ENCODE measurements at regions not wholly inside any gene's neighbourhood (a gene's known extent, or its start where the extent isn't known, plus 50 kb on each side); places are given as distances from the start of the nearest gene placed in this dataset.

DNA sequence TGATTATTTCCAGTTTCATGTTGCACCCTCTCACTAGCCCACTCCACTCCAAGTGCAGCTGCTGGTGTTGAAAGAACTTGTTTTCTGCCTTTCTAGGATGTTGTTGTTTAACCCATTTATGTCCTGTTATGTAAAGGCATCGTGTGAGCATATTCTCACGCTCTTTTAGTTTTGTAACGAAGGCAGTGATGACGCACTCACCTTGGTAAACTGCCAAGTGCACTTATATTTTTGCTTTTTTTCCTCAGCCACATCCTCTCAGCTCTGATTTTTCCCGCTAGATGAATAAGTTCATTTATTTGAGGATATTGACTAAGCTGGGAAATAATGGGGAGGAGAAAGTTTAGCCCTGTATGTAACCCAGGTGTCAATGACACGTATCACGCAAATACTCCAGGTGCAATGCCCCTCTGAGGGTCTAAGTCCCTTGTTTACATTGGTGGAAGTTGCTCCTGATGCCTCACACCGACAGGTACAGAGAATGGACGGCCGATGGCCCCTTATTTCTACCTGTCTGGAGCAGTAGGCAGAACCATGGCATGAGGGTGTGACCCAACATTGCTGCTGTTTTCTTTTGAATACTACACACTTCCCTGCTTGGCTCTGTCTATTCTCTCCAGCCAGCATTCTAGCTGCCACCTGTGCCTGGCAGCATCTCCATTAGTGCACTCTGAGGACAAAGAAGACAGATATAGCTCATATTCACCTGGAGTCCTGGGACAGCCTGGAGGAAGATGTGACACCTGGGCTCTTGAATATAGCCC lies 132.7 kb upstream of the SLC24A3 start:
- no peak for DNase-seq

DNA sequence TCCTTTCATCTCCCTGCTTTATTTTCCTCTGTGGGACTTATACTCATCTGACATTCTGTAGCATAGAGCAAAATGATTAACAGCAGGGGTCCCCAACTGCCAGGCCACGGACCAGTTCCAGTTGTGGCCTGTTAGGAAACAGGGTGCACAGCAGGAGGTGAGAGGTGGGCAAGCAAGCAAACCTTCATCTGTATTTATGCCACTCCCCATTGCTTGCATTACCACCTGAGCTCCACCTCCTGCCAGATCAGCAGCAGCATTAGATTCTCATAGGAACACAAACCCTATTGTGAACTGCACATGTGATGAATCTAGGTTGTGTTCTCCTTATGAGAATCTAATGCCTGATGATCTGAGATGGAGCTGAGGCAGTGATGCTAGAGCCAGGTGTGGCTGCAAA lies 130.5 kb upstream of the SLC24A3 start:
- DNase-seq, result no peak

DNA sequence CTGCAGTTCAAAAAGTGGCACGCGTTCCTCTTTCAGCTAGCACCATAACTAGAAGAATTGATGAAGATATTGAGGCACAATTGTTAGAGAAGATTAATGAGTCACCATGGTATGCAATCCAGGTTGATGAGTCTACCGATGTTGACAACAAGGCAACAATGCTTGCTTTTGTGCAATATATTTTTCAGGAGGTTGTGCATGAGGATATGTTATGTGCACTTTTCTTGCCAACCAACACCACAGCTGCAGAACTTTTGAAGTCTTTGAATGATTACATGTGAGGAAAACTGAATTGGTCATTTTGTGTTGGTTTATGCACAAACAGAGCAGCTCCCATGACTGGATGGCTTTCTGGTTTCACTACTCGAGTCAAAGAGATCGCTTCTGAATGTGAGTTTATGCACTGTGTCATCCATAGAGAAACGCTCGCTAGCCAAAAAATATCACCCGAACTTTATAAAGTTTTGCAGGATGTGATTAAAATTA lies 129.3 kb upstream of the SLC24A3 start:
- no peak for DNase-seq

DNA sequence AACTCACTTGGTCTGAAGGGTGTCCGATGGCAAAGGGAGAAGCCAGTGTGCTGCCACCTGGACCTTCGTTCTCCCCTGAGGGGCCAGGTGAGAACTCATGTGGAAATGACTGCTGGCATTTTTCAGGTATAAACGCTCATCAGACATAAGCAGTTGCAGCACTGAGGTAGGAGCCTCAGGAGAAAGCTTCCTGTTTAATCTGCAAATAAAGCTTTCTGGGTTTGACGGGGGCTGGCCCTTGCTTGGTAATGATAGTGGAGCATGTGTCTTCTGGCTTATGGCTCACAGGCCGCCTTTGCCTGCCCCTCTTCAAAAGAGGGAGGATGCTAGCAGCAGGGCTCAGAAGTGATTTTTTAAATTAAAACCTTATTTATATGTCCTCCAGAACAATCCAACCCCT lies 122.1 kb upstream of the SLC24A3 start:
- DNase-seq, result no peak

DNA sequence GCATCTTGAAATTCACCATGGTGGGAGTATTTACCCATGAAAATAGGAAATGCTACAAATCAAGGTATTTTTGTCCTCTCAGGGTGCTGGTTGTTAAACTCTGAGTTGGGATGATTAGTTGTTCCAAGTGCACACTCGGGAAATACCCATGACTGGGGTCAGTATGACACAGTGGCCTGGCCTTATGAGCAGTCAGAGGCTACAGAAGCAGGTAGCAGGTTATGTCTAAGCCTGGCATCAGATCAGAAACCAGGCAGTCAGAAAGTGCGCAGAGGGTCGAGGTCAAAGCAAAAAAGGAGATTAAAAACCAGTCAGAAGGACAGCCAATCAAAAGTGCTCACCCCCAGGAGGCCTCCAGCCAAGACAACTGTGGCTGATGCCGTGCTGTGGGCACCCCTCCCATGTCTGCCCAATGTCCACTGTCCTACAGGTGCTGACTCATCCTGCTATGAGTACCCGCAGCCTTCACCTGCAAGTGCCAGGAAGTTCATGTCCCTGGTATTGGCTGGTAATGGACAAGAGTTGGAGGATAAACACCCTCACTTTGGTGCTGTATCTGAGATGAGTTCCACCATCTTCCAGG lies 117.4 kb upstream of the SLC24A3 start:
- DNase-seq, result no peak

DNA sequence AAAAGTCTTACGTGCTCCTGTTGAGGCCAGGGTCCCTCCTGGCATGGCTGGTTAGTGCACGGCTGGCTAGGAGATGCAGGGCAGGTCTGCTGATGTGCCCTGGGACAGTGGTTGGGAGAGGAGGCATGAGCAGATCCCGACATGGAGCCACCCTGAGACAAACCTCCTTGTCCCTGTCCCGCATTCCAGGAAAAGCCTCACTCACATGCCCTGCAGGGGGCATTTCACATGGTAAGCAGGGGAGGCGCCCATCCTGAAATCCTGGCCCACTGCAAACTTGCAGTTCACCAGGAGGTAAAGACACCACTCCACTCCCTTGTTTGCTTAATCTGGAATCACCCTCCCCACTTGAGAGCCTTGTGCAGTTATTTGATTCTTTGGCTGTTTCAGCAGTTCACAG lies 116.7 kb upstream of the SLC24A3 start:
- DNase-seq, result no peak

DNA sequence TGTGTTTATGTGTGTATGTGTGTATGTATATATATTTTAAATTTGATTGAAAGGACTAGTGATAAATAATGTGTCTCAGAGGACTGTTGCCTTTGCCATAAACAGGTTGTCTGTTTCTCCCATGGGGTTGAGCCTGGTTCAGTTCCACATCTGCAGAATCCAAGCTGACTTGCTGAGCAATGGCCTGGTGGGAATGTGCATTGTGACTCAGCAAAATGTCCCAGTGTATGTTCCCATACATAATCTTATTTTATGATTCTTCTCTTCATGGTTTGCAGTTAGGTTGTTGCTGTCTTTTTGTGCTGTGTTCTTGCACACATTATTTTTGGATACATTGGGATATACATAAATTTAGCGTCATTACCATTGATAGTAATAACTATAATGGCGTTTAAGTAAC lies 115.6 kb upstream of the SLC24A3 start:
- DNase-seq, result no peak

DNA sequence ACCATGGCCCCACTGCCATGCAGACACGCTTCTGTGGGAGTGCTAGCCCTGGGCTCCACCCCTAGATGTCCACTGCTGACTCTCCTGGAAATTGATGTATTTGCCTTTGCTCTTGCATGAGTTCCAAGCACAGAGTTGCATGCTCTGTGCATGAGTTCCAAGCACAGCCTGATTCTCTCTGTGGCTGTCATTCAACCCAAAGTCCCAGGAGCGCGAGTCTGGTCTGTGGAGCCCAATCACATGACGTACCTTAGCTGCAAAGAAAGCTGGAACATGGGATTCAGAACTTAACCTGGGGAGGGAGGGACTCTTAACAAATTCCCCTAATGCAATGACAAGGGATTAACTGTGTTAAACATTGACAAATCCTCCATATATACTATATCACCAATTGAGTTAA lies 114.3 kb upstream of the SLC24A3 start:
- DNase-seq, result no peak

DNA sequence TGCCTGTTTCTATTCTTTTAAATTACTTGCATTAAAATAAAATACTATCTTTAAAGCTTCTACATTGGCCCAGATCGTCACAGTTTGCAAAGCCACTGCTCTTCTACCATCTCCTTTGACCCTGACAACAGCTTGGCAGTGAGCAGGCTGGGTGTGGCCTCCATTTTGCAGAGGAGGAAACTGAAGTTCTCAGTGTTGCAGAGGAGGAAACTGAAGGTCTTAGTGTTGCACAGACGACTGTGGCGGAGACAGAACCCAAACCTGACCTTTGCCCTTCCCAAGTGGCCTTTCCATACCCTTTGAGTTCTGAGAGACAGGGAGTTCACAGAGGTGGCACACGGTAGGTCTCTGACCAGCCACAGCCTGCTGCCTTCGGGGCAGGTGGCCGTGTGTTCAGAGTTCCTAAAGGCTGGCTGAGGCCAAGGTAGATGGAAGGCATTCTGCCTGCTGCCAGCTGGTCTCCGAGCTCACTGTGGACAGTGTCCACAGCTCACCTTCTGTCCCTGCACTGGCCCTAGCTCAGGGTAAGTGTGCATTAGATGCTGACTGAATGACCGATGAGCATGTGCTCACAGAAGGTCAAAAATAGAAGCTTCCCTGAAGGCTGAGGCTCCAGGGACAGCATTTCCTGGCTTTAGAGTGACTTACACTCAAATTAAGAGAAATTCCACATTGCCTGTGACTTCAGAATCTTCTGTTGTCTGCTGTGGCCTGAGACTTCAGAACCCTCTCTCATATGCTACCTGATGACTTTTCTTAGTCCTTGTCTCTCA lies 113.5 kb upstream of the SLC24A3 start:
- DNase-seq, result no peak

DNA sequence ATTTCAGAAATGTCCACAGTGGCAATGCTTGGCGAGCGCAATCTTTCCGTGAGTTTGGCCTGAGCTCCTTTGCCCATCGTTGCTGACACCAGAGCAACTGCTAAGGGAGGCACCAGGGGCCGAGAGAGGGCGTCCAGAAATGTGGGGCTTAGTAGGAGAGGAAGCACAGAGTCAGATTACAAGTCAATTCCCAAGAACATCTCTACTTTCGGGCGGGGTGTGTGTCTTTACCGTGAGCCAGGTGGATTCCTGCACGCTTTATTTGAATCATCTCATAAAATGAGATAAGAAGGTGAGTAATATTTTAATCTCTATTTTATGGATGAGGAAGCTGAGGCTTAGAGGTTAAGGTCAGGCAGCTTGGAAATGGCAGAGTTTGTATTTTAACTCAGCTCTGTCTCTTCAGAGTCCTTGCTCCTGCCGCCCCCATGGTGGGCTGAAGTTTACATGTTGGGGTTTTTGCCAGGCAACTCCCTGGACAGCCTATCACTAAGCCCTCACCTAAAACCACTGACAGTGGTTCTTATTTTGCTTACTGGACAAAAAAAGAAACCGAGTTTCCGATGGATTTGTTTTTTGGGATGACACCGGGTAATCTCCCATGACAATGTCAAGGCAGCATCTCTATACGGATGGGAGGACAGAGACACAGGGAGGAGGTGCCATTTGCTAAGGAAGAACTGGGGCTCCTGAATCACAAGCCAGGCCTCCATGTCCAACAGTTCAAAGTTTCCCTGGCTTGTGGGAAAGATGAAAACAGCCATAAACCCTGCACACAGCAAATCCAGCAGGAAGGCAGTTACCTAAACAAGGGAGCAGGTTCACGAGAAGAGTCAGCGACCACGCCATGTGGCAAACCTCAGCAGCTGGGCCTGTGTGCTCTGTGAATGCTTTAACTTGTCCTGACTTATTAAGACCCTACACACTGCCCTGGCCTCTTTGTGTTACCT lies 112.6 kb upstream of the SLC24A3 start:
- no peak for DNase-seq

DNA sequence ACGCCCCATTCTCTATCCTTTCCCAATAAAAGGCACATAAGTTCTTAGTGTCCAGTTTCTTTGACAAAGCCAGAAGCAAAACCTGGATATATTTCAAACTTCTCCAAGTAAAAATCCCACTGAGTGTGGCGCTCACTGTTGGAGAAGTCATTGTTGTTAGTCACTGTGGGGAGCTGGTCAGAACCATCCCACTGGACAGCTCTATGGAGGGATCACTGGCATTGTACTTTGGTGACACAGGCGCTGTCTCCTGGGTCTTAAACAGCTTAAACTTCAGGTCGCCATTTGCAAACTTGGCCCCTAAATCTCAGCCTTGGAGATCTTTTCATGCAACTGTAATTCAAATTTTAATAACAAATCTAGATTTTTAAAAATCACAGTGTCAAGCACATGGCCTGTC lies 111.5 kb upstream of the SLC24A3 start:
- DNase-seq, result no peak

DNA sequence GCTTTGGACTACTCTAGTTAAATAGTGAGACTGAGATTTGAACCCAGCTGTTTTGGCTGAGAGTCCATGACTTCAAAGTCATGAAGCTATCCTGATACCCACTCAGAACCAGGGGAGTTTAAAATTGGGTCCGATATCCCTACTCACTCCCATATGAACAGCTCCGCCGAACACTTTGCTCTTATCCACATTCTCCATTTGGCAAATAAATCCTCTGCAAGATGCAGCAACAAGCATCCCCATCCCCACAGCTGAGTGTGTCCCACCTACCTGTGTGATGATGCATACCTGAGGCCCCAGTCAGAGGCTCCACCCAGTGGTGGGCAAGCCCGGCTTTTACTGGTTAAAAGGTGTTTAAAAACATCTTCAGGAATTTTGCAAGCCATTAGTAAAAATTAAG lies 108.3 kb upstream of the SLC24A3 start:
- no peak for DNase-seq

DNA sequence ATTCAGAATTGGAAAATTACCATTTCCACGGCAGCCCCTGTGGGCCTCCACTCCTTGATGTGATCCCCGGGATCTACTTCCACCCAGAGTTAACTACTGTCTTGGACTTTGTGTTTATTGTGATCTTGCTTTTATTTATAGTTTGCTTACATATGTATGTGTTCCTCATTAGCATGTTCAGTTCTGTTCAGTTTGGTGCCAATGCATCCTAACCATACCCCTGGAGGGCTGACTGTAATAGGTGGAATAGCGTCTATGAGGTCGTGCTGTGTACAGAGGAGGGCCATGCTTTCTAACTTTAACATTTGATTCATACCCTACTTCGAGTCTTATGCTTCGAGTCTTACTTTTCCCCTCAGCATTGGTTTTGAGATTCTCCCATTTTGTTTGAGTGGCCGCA lies 104.3 kb upstream of the SLC24A3 start:
- no peak for DNase-seq

DNA sequence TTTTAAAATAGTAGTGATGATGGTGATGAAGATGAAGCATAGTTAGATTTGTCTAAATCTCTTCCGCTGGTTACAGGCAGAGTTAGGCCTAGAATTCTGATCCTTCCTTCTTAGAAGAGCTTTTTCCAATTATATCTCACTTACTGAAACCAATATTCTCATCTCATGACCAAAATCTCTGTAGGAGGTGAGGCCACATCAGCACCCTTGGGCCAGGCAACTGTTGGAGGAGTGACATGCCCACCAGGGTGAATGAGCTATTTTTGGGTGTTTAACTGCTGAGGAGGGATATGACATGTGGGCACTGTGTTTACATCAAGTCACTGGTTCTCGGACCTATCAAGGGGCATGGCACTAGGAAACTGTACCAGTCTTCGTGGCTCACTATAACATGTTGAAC lies 102.2 kb upstream of the SLC24A3 start:
- DNase-seq, result no peak

DNA sequence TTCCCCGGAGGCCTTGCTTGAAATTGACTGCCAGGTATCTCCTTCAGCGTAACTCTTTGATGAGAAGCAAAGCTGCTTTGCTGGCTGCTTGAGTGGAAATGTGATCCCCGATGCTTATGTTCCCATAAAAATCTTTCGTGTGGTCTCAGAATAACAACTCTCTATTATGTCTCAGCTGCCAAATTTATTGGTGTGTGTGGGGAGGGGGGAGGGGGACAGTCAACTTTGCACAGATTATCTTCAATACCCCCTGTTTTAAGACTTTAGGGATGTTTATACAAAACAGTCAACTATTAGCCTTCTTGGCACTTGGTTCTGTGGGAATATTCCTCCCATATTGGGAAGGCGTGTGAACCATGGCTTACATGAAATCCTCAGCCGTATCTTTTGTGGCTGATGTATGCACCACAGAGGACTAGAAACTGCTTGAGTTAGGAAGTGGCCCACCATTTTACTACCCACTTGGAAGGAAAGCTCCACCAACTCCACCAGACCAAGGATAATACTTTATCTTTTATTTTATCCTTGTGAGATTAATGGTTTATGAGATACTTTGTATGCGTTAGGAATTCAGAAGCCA lies 101.5 kb upstream of the SLC24A3 start:
- no peak for DNase-seq

DNA sequence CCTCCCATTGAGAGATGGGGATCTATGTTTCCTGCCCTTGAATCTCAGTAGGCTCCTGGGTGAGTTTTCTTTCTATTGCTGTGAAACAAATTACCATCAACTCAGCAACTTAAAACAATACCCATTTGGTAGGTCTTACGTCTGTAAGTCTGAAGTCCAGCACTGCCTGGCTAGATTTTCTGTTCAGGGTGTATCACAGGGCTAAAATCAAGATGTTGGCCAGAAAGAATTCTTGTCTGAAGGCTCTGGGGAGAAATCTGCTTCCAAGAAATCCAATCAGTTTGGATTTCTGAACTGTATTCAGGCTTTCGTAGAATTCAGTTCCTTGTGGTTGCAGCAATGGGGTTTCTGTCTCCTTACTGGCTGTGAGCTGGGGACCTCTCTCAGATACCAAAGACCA lies 99.6 kb upstream of the SLC24A3 start:
- DNase-seq, result no peak

DNA sequence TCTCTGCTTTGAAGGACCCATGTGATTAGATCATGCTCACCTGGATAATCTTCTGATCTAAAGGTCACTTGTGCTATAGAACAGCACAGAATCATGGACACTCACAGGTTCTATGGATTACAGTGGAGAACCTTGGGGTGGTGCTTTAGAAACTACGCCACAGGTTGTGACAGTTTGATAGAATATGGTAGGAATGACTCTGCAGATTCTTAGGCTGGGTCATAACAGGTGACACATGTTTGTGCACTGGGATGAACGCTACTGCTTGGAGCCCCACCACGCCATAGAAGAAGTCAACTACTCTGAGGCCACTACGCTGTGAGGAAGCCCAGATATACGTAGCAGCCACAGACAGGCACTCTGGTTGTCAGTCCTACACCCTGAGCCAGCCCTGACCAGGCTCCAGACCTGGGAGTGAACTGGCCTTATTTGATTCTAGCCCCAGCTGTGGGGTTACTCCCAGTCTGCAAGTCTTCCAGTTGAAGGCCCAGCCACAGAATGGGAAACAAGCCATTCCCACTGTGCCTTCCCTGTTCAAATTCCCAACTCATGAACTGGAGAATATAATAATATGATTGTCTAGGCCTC lies 99.0 kb upstream of the SLC24A3 start:
- DNase-seq, result no peak

DNA sequence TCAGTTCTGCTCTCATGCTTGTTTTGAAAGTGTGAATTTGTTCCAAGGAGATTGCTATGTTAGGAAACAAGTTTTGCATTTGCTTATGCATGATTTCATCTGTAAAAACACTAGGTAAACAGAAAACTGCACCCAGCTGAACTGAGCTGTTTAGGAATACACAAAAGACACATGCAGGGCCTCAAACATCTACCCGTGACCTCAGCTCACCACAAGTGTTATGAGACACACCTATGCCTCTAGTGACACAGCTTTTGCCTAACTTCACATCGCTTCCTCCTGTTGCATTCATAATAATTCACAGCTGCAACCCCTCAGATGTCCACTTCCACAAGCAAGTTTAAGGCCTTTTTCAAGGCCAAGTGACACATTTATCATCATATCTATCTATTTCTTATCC lies 98.0 kb upstream of the SLC24A3 start:
- DNase-seq, result no peak

DNA sequence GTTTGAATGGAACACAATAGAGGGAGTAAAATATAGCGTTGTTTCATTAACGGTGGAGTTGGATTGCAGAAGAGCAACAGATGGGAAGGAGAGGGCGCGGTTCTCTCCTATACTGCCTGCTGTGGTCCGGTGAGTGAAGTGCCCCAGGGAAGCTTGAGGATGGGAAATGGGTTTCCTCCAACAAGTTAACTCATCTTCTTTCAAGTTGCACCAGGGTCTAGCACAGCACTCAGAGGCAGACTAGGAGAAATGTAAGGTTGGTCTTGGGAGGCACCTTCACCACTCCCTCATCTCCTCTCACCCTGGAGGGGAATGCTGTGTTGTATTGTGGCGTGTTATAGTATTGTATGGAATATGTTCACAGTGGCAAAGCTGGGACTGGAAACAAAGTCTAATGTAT lies 96.9 kb upstream of the SLC24A3 start:
- no peak for DNase-seq

DNA sequence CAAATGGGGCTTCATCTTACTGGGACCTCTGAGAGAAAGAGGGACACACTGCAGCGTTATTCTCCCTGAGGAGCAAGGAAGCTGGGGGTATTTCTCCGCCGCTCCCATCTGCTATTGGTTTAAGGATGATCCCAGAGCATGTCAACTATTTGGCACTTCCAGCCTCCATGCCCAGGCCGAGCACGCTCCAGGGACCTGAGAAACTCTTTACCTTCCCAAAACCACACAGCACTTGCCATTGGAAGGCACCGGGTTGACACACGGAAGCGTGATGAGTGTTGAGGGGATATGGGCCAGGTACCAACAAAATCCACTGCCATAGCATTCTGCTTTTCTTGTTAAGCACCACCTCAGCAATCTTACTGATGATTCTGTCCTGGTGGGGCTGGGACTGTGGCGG lies 92.4 kb upstream of the SLC24A3 start:
- DNase-seq, result no peak

DNA sequence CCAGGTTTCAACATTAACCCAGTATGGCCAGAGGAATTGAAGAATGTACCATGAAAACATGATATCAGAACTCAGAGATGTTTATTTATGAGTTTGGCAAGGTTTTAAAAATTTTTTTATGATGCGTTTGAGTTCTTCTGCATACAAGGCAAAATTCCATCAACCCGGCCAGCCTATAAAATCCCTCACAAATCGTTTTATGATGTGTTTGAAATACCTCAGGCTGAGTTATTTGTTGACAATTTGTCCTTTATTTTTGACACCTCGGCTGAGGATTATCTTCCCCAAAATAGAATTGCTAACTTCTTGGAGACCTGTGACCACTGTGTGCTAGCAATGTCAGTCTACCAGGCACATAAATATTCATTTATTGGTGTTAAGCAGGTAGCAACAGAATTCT lies 91.9 kb upstream of the SLC24A3 start:
- no peak for DNase-seq

DNA sequence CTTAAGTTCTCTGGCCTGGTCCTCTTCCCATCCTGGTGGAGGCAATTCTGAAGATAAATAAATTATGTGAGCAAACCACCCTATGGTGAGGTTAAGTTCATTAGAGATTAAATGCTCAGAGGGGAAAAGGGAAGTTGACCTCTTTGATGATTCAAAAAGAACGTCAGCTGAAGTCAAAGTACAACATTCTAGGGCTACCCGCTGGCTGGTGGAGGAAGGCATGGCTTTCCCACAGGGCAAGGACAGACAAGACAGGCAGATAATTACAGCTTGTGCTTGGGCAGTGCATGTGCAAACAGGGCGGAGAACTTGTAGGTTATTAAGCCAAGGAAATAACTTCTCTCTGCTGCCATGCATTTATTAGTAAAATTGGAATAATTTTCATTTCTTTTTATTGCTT lies 91.0 kb upstream of the SLC24A3 start:
- DNase-seq, result no peak
